Endodermal cell (in vitro differentiated cells): ENCODE measurements at regions not wholly inside any gene's neighbourhood (a gene's known extent, or its start where the extent isn't known, plus 50 kb on each side); places are given as distances from the start of the nearest gene placed in this dataset.
"Not testable (repeated sequence)": the region's sequence is repeated elsewhere in the genome, so short reads cannot be mapped to it uniquely, and the experiment has no call there.

Experiments
- DNase-seq: peaks from one replicate; pipeline ENCODE4 v3.0.0-alpha.2; 2017
- H3K27ac ChIP-seq: 2 replicates; pipeline ENCODE4 v1.5.1; 2013; ENCODE audit warnings: mild to moderate bottlenecking, low read depth, low read length, moderate library complexity
- H3K27me3 ChIP-seq: 2 replicates; pipeline ENCODE4 v1.6.1; 2013; ENCODE audit warnings: mild to moderate bottlenecking, low read length, moderate library complexity; ENCODE audit not compliant: insufficient read depth, control insufficient read depth, poor library complexity, severe bottlenecking
- H3K36me3 ChIP-seq: 2 replicates; pipeline ENCODE4 v1.7.0; 2013; ENCODE audit warnings: mild to moderate bottlenecking, low read length, moderate library complexity; ENCODE audit not compliant: control insufficient read depth, insufficient read depth
- H3K4me1 ChIP-seq: one replicate; pipeline ENCODE4 v1.7.0; 2013; ENCODE audit warnings: low read length; ENCODE audit not compliant: control insufficient read depth, insufficient read depth
- H3K4me3 ChIP-seq: 2 replicates; pipeline ENCODE4 v1.5.1; 2013; ENCODE audit warnings: mild to moderate bottlenecking, low read length, moderate library complexity
- H3K9ac ChIP-seq: 2 replicates; pipeline ENCODE4 v1.6.1; 2013; ENCODE audit warnings: mild to moderate bottlenecking, low read length, moderate library complexity; ENCODE audit not compliant: poor library complexity, severe bottlenecking; ENCODE audit errors: extremely low read depth
- H3K9me3 ChIP-seq: 2 replicates; pipeline ENCODE4 v1.6.1; 2013; ENCODE audit warnings: mild to moderate bottlenecking, low read length, moderate library complexity; ENCODE audit not compliant: control insufficient read depth
- H3K27ac Mint-ChIP-seq: 2 replicates; pipeline ENCODE4 v1.8.0; 2020; ENCODE audit warnings: mixed read lengths
- H3K27me3 Mint-ChIP-seq: 2 replicates; pipeline ENCODE4 v1.8.0; 2021; ENCODE audit warnings: mild to moderate bottlenecking, mixed read lengths; ENCODE audit not compliant: insufficient read depth
- H3K36me3 Mint-ChIP-seq: 2 replicates; pipeline ENCODE4 v1.8.0; 2020; ENCODE audit warnings: low read depth, mixed read lengths
- H3K4me1 Mint-ChIP-seq: 2 replicates; pipeline ENCODE4 v1.8.0; 2020; ENCODE audit warnings: mixed read lengths
- H3K4me3 Mint-ChIP-seq: 2 replicates; pipeline ENCODE4 v1.8.0; 2020; ENCODE audit warnings: mild to moderate bottlenecking, moderate library complexity, mixed read lengths
- H3K9me3 Mint-ChIP-seq: 2 replicates; pipeline ENCODE4 v1.8.0; 2020; ENCODE audit warnings: mild to moderate bottlenecking, mixed read lengths
- WGBS, 2 experiments: methylation state at CpG; one replicate each; pipeline versions ENCODE4 v1.1.5 to v1.1.7; 2013; ENCODE audit warnings: missing lambda C conversion rate in 2 of 2, mixed read lengths in 1 of 2; ENCODE audit not compliant: insufficient coverage in 1 of 2, insufficient read length in 1 of 2; 5-methylcytosine and 5-hydroxymethylcytosine counted together

- H3K36me3 ChIP-seq, H3K9me3 ChIP-seq, H3K36me3 Mint-ChIP-seq, H3K27me3 Mint-ChIP-seq, H3K27ac ChIP-seq, H3K27me3 ChIP-seq, H3K4me3 Mint-ChIP-seq, H3K4me1 Mint-ChIP-seq, H3K9me3 Mint-ChIP-seq, H3K4me1 ChIP-seq, H3K9ac ChIP-seq, H3K4me3 ChIP-seq, H3K27ac Mint-ChIP-seq, DNase-seq: not testable (repeated sequence)
- WGBS, 2 experiments, result 85 to 94% methylated on average over 3 to 9 of the region's 15 CpGs
These were observed 110.5 kb upstream of the PLGLB2 start for GRCh38 chr2:87637249-87637990.

GRCh38 chr2:87638114-87638807 is 109.6 kb upstream of the PLGLB2 start:
- H3K9ac ChIP-seq, H3K36me3 ChIP-seq, H3K4me3 Mint-ChIP-seq, H3K4me1 Mint-ChIP-seq, H3K36me3 Mint-ChIP-seq, H3K9me3 ChIP-seq, H3K4me1 ChIP-seq, H3K27me3 ChIP-seq, H3K4me3 ChIP-seq, DNase-seq, H3K27ac ChIP-seq, H3K27me3 Mint-ChIP-seq, H3K27ac Mint-ChIP-seq, H3K9me3 Mint-ChIP-seq: not testable (repeated sequence)
- 86 to 100% methylated on average over 1 to 6 of the region's 10 CpGs for WGBS, 2 experiments

GRCh38 chr2:87638872-87639271 is 109.0 kb upstream of the PLGLB2 start:
- not testable (repeated sequence) for H3K4me1 Mint-ChIP-seq, H3K9me3 Mint-ChIP-seq, H3K36me3 ChIP-seq, H3K27me3 Mint-ChIP-seq, H3K4me1 ChIP-seq, H3K27ac Mint-ChIP-seq, H3K4me3 Mint-ChIP-seq, H3K27me3 ChIP-seq, H3K4me3 ChIP-seq, H3K9ac ChIP-seq, H3K27ac ChIP-seq, DNase-seq, H3K36me3 Mint-ChIP-seq, H3K9me3 ChIP-seq
- 62% methylated on average over 2 of the region's 7 CpGs; no CpG with 5 or more reads in 1 of the 2 experiments for WGBS, 2 experiments

- H3K27ac Mint-ChIP-seq, H3K36me3 ChIP-seq, H3K9ac ChIP-seq, H3K36me3 Mint-ChIP-seq, H3K9me3 Mint-ChIP-seq, H3K4me3 Mint-ChIP-seq, H3K9me3 ChIP-seq, H3K27ac ChIP-seq, H3K4me3 ChIP-seq, H3K27me3 Mint-ChIP-seq, H3K4me1 ChIP-seq, DNase-seq, H3K27me3 ChIP-seq, H3K4me1 Mint-ChIP-seq: not testable (repeated sequence)
- WGBS, 2 experiments, result 87% methylated on average over 7 of the region's 15 CpGs; no CpG with 5 or more reads in 1 of the 2 experiments
These were observed 108.0 kb upstream of the PLGLB2 start for GRCh38 chr2:87639801-87640440.

- not testable (repeated sequence) for H3K9me3 Mint-ChIP-seq, H3K27ac Mint-ChIP-seq, H3K4me1 Mint-ChIP-seq, H3K4me1 ChIP-seq, H3K36me3 Mint-ChIP-seq, DNase-seq, H3K27me3 ChIP-seq, H3K4me3 Mint-ChIP-seq, H3K27me3 Mint-ChIP-seq, H3K27ac ChIP-seq, H3K9me3 ChIP-seq, H3K36me3 ChIP-seq, H3K4me3 ChIP-seq, H3K9ac ChIP-seq
- WGBS, 2 experiments, result 89% methylated on average over 2 of the region's 4 CpGs; no CpG with 5 or more reads in 1 of the 2 experiments
These were observed 106.8 kb upstream of the PLGLB2 start for GRCh38 chr2:87640961-87641563.

GRCh38 chr2:87643165-87643564 is 104.7 kb upstream of the PLGLB2 start:
- not testable (repeated sequence) for H3K27ac ChIP-seq, H3K4me1 Mint-ChIP-seq, H3K36me3 Mint-ChIP-seq, H3K4me3 Mint-ChIP-seq, H3K9me3 ChIP-seq, H3K27ac Mint-ChIP-seq, H3K4me1 ChIP-seq, H3K9ac ChIP-seq, H3K4me3 ChIP-seq, DNase-seq, H3K27me3 Mint-ChIP-seq, H3K27me3 ChIP-seq, H3K9me3 Mint-ChIP-seq, H3K36me3 ChIP-seq
- WGBS, 2 experiments, result 92% methylated on average over 4 of the region's 4 CpGs; no CpG with 5 or more reads in 1 of the 2 experiments
